GM21576 (cell line): ENCODE measurements at regions not wholly inside any gene's neighbourhood (a gene's known extent, or its start where the extent isn't known, plus 50 kb on each side); places are given as distances from the start of the nearest gene placed in this dataset.

Experiments used
- ATAC-seq: cut with Tn5 transposase; IDR thresholded peaks from one replicate; pipeline ENCODE4 v1.9.1; 2021; ENCODE audit warnings: mild to moderate bottlenecking, moderate library complexity; ENCODE audit not compliant: unreplicated experiment

DNA sequence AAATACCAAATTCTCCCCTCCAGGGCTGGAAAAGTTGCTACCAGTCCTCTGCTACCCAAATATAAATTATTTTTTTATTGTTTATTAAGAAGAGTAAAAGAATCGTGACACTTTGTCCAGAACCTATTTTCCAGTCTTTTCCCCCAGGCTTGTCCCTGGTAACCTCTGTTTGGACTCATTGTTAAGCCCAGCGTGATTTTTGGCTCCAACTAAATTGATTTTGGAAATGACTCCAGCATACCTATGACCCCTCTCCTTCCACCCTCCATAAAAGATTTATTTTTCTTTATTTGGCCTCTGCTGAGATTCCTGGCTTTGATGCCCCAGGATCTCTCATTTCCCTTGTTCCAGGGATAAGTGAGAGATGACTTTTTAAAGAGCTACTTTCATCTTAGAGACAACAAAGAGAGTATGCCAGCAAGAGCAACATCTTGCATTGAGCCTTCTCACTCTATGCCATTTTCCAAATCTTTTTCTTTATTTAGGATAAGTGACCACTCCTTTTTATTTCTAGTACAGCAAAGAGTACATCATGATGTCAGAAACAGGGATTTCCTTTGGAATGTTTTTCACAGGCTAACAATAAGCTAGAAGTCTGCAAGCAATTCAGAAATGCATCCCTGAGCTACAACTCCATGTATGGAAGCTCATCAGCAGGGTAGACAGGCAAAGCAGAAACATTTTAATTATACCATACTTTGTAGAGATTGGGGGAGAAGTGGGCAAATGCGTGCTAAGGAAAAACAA is 75.8 kb downstream of the DAD1 start:
- no peak for ATAC-seq

DNA sequence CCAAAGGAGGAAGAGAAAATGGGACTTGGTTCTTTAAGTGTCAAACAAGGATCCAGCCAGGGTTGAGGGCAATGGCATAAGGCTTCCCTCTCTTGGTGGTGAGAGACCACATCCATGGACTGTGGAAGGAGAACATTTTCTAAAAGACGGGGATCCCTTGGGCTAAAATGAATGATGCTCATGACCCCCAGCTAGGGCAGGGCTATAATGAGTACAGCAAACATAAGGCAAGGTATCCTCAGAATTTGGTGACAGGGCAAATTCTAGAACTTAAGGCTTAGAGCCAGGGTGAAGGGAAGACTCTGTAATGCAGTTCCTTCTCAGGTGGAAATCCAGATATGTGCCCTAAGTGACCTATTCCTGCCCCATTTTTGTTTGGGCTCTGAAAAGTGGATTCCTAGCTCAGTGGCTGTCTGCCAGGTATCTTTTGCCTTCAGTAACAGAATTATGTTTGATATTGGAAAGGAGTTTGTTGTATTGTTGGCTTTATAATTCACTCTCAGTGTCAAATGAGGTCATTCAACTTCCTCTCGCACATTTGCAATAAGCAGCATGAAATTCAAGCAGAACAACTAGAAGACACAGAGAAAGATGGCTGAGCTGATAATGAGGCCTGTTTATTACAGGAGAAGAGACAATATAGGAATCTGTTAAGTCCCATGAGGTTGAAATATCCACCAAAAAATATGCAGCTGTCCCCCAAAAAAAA is 76.8 kb downstream of the DAD1 start:
- no peak for ATAC-seq

DNA sequence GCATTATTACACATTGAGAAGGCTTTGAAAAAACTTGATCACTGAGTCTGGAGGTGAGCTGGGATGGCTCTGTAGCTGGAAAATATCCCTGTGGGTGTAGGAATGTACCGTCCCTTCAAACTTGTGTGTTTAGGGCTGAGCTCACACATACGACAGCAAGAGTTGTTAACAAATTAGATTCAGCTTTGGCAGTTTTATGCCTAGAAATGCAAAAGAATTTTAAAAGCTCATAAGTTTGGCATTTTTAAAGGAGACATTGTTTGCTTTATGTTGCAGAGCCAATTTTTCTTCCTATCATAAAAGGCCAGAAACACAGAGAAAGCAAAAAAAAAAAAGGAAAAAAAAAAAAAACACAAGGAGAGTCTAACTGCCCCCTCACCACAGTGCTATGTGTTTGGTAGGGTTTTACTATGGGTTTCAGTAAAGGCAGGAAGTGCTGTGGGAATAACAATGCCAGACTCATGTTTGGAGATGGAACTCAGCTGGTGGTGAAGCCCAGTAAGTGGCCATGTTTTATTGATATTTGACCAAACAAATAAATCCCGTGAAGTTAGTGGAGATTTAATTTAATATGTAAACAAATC is 78.4 kb downstream of the DAD1 start:
- ATAC-seq = no peak

DNA sequence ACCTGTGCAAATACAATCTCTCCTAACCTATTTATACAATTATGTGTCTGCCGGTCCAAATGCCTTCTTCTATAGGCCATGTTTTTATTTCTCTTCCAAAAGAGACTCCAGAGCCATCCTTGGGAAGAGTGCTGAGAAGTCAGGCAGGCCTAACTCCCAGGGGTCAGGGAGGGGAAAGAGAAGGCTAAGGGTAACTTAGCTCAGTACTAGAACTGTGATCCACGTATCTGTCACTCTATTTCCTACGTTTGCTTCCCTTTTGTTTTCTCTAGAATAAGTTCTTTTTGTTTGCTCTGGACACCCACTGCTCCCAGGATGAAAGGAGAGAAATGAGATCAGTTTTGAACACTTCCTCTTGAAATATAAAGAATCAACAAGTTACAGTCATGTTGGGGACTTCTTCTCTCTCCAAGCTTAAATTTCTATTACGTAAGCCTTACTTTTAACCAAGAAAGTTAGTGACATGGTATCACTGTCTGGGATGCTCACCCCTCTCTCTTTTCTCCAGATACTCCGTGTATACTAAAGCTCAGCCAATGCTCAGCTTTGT is 79.2 kb downstream of the DAD1 start:
- ATAC-seq = no peak

DNA sequence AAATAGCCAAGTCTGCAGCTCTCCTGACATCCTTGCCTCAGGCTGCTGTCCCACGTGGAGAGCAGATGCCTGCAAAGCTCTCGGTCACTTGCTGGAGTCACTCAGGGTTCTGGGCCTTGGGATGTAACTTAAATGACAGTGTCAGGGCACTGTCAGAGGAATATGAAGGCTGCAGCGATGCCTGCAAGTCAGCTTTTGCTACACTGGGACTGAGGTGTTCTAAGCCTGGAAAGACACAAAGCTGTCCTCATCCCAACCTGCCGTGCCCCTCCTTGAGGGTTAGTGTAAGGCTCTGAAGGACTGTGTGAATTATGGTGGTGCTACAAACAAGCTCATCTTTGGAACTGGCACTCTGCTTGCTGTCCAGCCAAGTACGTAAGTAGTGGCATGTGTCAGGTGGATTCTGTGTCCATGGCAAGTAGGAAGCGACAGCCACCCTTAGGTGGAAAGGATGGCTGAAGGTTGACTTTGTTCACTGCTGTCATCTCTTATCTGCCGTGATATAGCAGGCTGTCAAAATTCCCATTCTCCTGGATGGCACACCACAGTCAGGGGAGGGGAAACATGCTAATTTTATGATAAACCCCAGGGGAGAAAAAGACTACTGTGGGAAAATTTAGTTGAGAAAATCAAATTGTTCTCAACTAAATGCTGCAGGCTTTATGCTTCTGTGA is 79.9 kb downstream of the DAD1 start:
- ATAC-seq = no peak

DNA sequence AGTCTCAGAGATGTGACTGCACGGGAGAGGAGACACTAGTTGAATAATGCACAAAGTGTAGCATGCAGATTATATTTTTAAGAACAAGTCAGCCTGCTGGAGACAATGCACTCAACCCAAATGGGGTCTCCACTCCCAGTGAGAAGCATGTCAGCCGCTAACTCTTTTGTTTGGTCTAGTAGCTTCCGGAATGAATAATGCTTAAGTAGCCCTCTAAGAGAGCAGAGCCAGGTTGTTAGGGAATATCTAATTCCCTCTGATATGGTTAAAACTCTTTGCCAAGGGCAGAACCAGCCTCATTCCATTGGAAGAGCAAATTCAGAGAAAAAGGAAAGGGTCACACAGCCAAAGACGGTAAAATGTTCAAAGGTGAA is 80.4 kb downstream of the DAD1 start:
- ATAC-seq = no peak

DNA sequence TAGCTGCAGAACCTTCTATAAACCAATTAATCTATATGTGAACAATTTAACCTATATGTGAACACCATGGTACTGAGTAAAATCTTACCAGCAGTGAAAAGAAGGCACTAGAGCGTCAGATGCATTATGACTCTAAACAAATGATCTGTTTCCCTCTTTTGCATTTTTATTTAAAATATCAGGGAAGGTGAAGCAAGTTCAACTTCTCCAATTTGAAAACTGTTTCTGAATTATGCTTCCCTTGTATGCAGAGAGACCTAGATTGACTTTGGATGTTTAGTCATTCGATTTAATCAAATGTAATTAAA is 80.9 kb downstream of the DAD1 start:
- no peak for ATAC-seq

DNA sequence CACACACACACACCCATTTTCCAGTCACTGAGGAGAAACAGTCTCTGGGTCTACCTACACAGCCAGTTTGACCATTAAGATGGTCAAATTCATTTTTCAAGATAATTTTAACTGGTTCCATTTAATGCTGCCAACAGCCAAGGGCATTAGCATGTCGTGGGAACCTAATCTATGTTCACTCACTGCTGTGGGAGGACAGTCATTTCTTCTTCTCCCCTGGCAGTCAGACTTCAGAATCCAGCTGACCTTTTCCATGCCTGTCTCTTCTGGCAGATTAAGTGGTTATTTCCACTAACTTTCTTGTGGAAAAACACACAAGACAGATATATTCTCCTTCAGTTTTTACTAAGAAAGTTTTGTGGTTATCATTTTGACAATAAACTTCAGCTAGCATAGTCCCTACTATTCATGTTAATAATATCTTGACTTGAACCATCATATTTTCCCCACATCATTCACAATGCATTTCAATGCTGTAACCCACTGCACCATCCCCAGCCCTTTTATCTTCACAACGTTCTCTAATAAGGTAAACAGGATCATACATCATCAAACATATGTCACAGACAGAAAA is 82.2 kb downstream of the DAD1 start:
- no peak for ATAC-seq

DNA sequence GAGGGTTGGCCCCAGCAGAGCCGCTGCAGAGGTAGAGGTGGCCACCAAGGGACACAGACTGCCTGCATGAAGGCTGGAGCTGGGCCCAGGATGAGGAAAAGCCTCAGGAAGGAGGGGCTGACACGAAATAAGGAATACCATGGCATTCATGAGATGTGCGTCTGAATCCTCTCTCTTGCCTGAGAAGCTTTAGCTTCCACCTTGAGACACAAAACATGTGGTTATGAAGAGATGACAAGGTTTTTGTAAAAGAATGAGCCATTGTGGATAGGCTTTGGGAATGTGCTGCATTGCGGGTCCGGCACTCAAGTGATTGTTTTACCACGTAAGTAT is 82.7 kb downstream of the DAD1 start:
- no peak for ATAC-seq

DNA sequence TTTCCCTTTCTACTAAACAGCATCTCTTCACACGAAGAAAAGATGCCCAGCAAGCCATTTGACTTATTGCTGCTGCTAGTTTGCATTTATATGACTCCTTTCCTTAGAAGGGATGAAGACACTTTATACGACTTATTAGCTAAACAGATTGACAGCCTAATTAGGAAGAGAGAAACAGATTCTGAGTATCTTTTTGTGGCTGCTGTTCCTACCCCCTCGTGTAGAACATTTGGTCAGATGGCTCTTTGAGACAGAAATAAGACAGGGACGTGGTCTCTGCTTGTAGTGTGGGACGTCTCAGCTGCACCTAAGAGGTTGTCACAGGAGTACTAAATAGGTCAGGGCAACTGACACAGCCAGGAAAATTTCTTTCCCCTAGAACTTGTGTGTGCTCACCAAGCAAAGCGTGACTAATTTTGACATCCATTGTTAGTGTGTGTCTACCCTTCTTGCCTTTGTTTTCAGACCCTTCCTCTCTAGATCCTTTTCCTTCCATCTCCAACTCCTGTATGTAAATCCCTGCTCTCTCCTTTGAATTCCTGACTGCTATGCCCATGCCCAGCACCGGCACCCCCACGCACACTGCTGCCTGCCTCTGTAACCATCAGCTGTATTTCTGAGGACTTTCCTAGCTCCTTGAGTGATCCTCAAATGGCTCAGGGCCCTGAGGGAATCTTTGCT is 83.2 kb downstream of the DAD1 start:
- peak; percentile 46 for ATAC-seq

DNA sequence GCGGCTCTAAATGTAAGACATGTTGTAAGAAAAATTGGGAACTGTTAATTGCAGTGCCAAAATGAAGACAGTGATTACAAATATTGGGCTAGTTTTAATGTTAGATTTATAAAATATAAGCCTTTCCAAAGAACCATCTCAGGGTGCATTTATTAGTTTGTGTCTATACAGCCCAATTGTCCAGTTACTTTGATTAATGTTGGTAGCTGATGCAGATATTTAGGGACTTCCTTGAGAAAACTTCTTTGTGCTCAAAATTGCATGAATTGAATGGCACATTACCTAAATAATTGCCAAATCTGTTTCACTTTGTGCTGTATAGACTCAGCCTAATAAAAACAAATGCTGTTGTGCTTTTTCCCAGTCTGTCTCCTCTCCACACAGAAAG is 83.7 kb downstream of the DAD1 start:
- ATAC-seq = peak; percentile 2

DNA sequence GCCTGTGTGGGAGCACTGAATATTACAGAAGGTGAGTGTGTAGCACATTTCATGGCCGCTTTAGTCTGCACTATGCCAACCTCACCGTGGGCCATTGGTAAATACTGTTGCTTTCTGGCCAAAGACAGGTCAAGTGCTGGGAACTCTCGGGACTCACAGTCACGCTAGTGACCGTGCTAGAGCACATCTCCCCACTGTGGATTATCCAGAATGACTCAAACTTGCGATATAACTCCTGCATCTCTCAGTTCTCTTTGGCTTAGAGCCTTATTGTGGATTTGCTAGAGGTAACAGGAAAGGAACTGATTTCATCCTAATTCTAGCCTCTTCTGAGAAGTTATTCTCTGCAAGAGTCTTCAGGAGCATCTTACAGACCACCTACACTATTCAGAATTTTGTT is 86.5 kb downstream of the DAD1 start:
- no peak for ATAC-seq

DNA sequence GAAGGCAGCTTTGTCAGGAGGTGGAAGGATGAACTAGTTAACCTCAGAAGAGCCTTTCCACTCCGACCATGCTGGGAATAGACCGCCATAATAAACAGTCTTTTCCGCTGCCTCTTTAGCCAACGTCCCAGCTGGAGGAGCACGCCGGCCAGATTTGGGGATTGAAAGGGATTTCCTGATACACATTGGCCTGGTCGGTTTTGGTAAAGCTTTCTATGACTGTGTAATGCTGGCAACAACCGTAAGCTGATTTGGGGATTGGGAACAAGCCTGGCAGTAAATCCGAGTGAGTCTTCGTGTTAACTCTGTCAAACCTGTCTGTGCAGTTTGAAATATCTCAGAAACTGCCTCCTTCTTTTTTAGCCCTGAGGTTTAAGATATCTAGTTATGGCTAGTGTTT is 87.0 kb downstream of the DAD1 start:
- no peak for ATAC-seq

DNA sequence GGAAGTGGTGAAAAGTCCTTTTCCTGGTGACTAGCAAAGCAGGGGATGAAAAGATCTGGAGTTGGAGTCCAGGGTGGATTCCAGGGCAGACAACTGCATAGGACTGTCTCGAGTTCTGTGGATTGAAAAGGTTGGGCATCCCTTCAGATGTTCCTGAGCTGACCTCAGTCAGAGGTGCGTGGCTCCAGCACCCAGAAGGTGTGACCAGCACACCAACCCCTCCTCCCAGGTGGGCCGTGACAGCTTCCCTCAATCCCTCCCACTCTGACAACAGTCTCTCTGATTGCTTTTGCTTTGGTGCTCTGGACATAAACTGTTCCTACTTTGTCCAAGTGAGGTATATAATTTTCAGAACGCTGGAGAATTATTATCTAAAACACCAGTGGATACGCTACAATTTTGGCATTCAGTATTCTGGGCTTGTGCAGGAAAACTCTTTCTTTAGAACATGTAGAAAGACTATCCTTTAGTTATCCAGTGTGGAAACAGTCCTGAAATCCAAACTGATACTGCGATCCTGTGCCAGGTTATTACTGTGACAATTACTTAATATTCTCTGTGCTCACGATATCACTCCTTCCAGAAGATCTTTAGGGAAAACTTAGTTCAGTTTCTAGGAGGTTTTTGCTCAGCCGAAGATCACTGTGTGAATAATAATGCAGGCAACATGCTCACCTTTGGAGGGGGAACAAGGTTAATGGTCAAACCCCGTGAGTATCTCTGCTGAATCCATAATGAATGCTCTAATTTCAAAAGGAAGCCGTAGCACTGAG is 87.9 kb downstream of the DAD1 start:
- ATAC-seq = no peak

DNA sequence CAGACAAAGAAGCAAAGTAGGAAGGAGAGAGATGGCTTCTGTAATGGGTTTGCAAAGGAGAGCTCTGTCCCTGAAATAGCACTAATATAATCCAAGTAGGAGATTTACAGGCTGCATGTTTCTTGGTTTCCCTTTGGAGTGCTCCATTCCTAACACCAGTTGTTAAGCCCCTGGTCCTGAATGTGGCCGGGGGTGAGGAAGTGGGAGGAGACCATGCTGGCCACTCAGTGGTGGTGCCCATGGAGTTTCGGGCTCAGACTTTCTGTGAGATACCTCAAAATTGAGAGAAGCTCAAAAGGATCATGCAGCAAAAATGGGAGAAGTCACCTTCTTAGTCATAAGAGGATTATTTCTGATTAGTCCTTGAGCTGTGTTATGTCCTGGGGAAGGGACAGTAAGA is 88.5 kb downstream of the DAD1 start:
- ATAC-seq = no peak

DNA sequence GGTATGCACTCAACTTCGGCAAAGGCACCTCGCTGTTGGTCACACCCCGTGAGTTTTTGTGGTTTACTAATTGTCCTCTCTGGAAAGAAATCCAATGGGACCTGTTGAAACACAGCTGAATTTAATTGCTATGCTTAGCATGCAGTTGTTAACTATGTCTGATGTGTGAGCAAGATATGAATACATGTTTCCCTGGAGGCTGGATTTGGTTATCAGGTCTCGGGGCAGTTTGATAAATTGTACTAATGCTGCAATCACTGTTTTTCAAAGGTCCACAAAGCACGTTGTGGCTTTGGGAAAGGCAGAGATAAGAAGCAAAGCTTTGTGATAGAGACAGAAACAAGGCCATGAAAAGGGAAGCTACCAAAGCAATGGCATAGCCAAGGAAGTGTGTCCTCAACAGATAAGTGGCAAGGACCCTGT is 91.3 kb downstream of the DAD1 start:
- no peak for ATAC-seq

DNA sequence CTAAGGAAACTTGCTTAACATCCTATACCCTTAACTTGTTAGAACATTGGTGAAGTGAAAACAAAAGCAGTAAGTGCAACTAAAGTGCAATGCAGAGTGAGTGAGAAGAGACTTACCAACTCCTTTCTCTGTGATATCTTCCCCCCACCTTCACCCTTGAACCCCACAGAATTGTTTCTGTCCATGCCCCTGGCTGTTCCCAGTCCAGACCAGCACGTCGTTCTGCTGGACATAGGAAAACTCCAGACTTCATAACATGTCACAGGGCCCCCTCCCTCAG is 91.9 kb downstream of the DAD1 start:
- no peak for ATAC-seq

DNA sequence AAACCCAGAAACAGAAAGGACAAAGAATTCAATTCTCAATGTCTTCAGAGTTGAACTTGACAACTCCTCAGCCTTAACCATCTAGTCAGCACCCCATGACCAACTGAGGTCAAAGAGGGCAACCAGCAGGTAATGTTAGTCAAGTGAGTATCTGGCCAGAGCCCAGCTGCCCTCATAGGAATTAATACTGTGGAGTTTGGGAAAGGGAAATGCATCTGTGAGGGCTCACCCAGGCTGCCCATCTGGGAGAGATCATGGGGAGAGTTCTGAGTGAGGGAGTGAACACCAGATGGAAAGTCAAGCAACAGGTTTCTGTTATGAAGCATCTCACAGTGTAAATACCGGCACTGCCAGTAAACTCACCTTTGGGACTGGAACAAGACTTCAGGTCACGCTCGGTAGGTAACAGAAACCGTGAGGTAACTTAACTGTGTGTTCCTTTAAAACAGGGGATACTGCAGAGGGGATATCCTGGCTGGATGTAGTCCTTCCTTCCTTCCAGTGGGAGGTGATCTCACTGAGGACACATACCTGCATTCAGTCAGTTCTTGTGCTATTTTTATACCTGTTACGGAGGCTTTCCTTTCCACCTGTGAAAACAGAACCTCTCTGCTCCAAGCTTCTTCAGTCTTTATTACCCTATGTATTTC is 94.4 kb downstream of the DAD1 start:
- ATAC-seq = no peak

DNA sequence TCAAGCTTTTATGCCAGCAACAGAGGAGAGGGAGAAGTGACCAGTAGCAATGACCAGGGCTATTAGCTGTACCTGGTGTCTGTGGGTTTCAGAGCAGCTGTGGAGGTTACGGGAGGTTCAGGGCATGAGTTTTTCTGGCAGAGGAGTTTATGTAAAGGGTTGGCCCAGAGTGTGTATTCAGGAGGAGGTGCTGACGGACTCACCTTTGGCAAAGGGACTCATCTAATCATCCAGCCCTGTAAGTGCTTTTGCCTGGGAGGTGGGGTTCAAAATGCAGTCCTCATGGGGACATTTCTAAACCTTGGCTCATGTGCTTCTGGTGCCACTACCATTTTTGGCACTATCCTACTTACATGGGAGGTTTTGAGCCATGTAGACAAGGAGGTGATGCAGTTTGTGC is 95.3 kb downstream of the DAD1 start:
- ATAC-seq = no peak
